A549 (cell line): ENCODE measurements at regions not wholly inside any gene's neighbourhood (a gene's known extent, or its start where the extent isn't known, plus 50 kb on each side); places are given as distances from the start of the nearest gene placed in this dataset.

Experiments used
- EP300 ChIP-seq, 2 experiments: fragments of >200 bp; sonication (Bioruptor Twin); formaldehyde crosslinking; IDR thresholded peaks; 2 replicates in 1 of 2; 3 replicates in 1 of 2; pipeline ENCODE4 v1.6.1; 2016 to 2017
- ESRRA ChIP-seq: fragments of 150-350 bp; IDR thresholded peaks from 2 replicates; pipeline ENCODE4 v1.6.1; 2014; ENCODE audit warnings: mild to moderate bottlenecking, low read length, borderline replicate concordance
- GATA3 ChIP-seq: IDR thresholded peaks from 2 replicates; pipeline ENCODE4 v1.6.1; 2012; ENCODE audit warnings: borderline replicate concordance
- MAZ ChIP-seq: fragments of 150-350 bp; IDR thresholded peaks from 2 replicates; pipeline ENCODE4 v1.6.1; 2014; ENCODE audit warnings: antibody characterized with exemption, low read depth, low read length, borderline replicate concordance
- POLR2A ChIP-seq: IDR thresholded peaks from 2 replicates; pipeline ENCODE4 v1.6.1; 2012; ENCODE audit warnings: mild to moderate bottlenecking, low read length
- SMC3 ChIP-seq: fragments of >200 bp; sonication (Bioruptor Twin); formaldehyde crosslinking; IDR thresholded peaks from 3 replicates; pipeline ENCODE4 v1.6.1; 2018; ENCODE audit warnings: inconsistent platforms
- TF ChIP-seq, protein P1 (sequence below): fragments of 250-450 bp; sonication (Bioruptor Pico); IDR thresholded peaks from 2 replicates; pipeline ENCODE4 v1.5.0; 2021; ENCODE audit warnings: mild to moderate bottlenecking, moderate library complexity, borderline replicate concordance
- TF ChIP-seq, protein P2 (sequence below): fragments of >200 bp; sonication (Bioruptor Twin); formaldehyde crosslinking; IDR thresholded peaks from 3 replicates; pipeline ENCODE4 v1.5.1; 2016
- TF ChIP-seq, protein P3 (sequence below): IDR thresholded peaks from 2 replicates; pipeline ENCODE4 v1.6.1; 2012

DNA sequence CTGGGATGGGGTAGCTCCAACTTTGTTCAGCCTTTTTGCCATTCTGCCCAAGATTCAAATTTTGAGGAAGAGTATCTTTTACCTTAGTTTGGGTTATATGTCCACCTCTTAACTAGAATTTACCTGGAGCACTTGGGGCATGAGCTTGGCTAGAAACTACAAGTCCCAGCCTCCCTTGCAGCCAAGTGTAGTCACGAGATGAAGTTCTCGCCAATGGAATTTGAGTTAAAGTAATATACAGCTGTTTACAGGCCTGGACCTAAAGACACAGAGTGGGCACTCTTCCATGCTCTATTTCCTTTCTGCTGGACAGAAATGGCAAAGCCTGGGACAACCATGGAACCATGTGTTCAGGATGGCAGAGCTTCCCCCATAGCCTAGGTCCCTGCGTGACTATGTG, 233.6 kb upstream of the GATB start:
- TF ChIP-seq MAZ (no peak), EP300 (IDR thresholded peaks at IDR 0.05) (no peak), ESRRA (no peak), POLR2A (no peak), SMC3 (no peak), GATA3 (no peak)
- TF ChIP-seq, protein P1, sequence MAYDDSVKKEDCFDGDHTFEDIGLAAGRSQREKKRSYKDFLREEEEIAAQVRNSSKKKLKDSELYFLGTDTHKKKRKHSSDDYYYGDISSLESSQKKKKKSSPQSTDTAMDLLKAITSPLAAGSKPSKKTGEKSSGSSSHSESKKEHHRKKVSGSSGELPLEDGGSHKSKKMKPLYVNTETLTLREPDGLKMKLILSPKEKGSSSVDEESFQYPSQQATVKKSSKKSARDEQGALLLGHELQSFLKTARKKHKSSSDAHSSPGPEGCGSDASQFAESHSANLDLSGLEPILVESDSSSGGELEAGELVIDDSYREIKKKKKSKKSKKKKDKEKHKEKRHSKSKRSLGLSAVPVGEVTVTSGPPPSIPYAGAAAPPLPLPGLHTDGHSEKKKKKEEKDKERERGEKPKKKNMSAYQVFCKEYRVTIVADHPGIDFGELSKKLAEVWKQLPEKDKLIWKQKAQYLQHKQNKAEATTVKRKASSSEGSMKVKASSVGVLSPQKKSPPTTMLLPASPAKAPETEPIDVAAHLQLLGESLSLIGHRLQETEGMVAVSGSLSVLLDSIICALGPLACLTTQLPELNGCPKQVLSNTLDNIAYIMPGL (CRISPR knock-in tag): no peak
- TF ChIP-seq, protein P2, sequence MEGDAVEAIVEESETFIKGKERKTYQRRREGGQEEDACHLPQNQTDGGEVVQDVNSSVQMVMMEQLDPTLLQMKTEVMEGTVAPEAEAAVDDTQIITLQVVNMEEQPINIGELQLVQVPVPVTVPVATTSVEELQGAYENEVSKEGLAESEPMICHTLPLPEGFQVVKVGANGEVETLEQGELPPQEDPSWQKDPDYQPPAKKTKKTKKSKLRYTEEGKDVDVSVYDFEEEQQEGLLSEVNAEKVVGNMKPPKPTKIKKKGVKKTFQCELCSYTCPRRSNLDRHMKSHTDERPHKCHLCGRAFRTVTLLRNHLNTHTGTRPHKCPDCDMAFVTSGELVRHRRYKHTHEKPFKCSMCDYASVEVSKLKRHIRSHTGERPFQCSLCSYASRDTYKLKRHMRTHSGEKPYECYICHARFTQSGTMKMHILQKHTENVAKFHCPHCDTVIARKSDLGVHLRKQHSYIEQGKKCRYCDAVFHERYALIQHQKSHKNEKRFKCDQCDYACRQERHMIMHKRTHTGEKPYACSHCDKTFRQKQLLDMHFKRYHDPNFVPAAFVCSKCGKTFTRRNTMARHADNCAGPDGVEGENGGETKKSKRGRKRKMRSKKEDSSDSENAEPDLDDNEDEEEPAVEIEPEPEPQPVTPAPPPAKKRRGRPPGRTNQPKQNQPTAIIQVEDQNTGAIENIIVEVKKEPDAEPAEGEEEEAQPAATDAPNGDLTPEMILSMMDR: no peak
- TF ChIP-seq, protein P3, sequence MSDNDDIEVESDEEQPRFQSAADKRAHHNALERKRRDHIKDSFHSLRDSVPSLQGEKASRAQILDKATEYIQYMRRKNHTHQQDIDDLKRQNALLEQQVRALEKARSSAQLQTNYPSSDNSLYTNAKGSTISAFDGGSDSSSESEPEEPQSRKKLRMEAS: no peak
